Body of pancreas (tissue), 4 donors: ENCODE measurements at regions not wholly inside any gene's neighbourhood (a gene's known extent, or its start where the extent isn't known, plus 50 kb on each side); places are given as distances from the start of the nearest gene placed in this dataset.

Source experiments
- ATAC-seq: fragments of 150-250 bp; one replicate; pipeline ENCODE4 v1.9.1; 2016
- DNase-seq, 4 donors: peaks; one replicate each; pipeline ENCODE4 v3.0.0-alpha.2; 2019
- H3K27ac ChIP-seq, 4 donors: fragments of 200-600 bp; sonication (generic); 1 replicate in 3 of 4; 2 replicates in 1 of 4; pipeline versions ENCODE4 v1.5.1 to v1.6.1; 2016 to 2019; ENCODE audit warnings: mild to moderate bottlenecking in 1 of 4, mixed read lengths in 1 of 4, moderate library complexity in 1 of 4
- H3K27me3 ChIP-seq, 2 donors: fragments of 200-600 bp; sonication (generic); one replicate each; pipeline ENCODE4 v1.6.0; 2016; ENCODE audit warnings: mild to moderate bottlenecking in 1 of 2
- H3K36me3 ChIP-seq, 2 donors: fragments of 200-600 bp; sonication (generic); replicated peaks in 1 of 2; 2 replicates each; pipeline ENCODE4 v1.5.1; 2016; ENCODE audit warnings: low read depth in 2 of 2; ENCODE audit not compliant: insufficient read depth in 1 of 2
- H3K4me1 ChIP-seq: fragments of 200-600 bp; sonication (generic); one replicate; pipeline ENCODE4 v1.6.0; 2016
- H3K4me3 ChIP-seq, 2 donors: fragments of 200-600 bp; sonication (generic); 1 replicate in 1 of 2; 2 replicates in 1 of 2; pipeline ENCODE4 v1.5.1; 2016 to 2019
- H3K9me3 ChIP-seq, 3 donors: fragments of 200-600 bp; sonication (generic); 1 replicate in 2 of 3; 2 replicates in 1 of 3; pipeline ENCODE4 v1.5.1; 2016
- POLR2A ChIP-seq, 3 donors: fragments of 450-650 bp; IDR thresholded peaks; one replicate each; pipeline ENCODE4 v1.6.1; 2016; ENCODE audit warnings: antibody characterized with exemption in 3 of 3, mild to moderate bottlenecking in 2 of 3
- WGBS, 2 donors: methylation state at CpG; one replicate each; pipeline ENCODE4 v1.1.5; 2017; 5-methylcytosine and 5-hydroxymethylcytosine counted together
- intact Hi-C: fragments of 100-400 bp; cut with DNase I; formaldehyde crosslinking; loops from one replicate; pipeline ENCODE4 v1.15.1; 2023
- TF ChIP-seq, protein P1 (sequence below), 7 experiments: fragments of 450-650 bp in 4 of 7; fragments of 200-600 bp in 3 of 7; sonication (generic) in 3 of 7; IDR thresholded peaks; one replicate each; pipeline ENCODE4 v1.5.1; 2016 to 2019; ENCODE audit warnings: antibody characterized with exemption in 7 of 7

DNA sequence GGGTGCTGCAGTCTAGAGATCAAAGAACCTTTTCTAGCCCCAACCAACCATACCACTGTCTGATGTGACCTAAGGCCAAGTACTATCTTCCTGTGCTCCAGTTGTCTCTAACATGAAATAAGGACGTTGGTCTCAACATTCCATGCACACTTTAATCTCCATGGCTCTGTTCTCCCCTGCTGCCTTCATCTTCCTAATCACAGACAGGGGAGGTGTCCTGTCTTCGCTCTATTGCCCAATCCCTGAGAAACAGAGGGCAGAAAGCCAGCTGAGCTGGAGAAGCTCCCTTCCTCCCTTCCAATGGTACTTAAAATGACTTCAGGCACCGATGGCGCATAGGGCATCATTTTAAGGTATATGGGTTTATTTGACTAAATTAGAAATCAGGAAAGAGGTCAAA lies 148.9 kb upstream of the GNAO1 start:
- no peak overlapping the region for H3K4me3 ChIP-seq
- no peaks in the 10 kb centered on the region for H3K4me1 ChIP-seq
- WGBS, 2 donors: 74 to 89% methylated on average over 4 of the region's 4 CpGs
- ATAC-seq: no peak
- no peaks in the 10 kb centered on the region for H3K27me3 ChIP-seq
- intact Hi-C loops: no loop called here
- TF ChIP-seq, protein P1, sequence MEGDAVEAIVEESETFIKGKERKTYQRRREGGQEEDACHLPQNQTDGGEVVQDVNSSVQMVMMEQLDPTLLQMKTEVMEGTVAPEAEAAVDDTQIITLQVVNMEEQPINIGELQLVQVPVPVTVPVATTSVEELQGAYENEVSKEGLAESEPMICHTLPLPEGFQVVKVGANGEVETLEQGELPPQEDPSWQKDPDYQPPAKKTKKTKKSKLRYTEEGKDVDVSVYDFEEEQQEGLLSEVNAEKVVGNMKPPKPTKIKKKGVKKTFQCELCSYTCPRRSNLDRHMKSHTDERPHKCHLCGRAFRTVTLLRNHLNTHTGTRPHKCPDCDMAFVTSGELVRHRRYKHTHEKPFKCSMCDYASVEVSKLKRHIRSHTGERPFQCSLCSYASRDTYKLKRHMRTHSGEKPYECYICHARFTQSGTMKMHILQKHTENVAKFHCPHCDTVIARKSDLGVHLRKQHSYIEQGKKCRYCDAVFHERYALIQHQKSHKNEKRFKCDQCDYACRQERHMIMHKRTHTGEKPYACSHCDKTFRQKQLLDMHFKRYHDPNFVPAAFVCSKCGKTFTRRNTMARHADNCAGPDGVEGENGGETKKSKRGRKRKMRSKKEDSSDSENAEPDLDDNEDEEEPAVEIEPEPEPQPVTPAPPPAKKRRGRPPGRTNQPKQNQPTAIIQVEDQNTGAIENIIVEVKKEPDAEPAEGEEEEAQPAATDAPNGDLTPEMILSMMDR (IDR thresholded peaks at IDR 0.05): no peak
- TF ChIP-seq POLR2A (IDR thresholded peaks at IDR 0.05): no peak
- H3K9me3 ChIP-seq: no peaks in the 10 kb centered on the region
- no peaks in the 10 kb centered on the region for H3K36me3 ChIP-seq
- DNase-seq: no peak
- H3K27ac ChIP-seq: no peak overlapping the region

DNA sequence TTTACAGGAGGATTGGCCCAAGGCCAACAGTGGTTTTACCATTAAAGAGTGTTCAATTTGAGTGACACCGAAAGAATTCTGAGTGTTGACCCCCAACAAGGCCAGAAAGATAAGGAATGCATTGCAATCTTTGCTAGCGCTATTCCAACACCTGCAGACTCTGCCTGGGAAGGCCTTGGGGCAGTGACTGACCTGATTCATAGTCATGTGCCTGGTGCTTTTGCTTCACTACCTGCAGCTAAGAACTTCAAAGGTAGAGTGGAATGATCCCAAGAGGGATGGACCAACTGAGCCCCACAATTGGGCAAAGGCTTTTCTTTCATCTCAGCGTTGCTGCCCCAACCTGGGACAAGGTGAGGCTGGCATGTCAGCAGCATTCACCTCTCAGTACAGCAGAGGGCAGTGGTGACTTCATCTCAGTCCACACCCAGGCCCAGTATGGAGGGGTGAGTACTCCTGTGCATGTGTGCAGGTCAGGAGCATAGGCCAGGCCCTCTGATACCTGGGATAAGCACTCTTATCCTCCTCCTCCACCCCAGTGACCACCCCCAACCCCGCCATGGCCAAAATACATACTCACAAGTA lies 149.6 kb upstream of the GNAO1 start:
- ATAC-seq (peak; percentile 56), DNase-seq (peak in 3 of 4 donors; percentile 32 to 39 (median 32))
- no peaks in the 10 kb centered on the region for H3K4me1 ChIP-seq
- H3K9me3 ChIP-seq: no peaks in the 10 kb centered on the region
- TF ChIP-seq, protein P1 (IDR thresholded peaks at IDR 0.05): peak in 5 of 7 experiments; percentile 14 to 43 (median 26)
- no peak for TF ChIP-seq POLR2A (IDR thresholded peaks at IDR 0.05)
- no peak overlapping the region for H3K27ac ChIP-seq
- H3K4me3 ChIP-seq: no peak overlapping the region
- no peaks in the 10 kb centered on the region for H3K27me3 ChIP-seq
- no peaks in the 10 kb centered on the region for H3K36me3 ChIP-seq
- WGBS, 2 donors: 36 to 51% methylated on average over 3 to 4 of the region's 4 CpGs
- intact Hi-C loops: no loop called here

- H3K4me3 ChIP-seq: no peak overlapping the region
- no peak overlapping the region for H3K27ac ChIP-seq
- H3K9me3 ChIP-seq: no peaks in the 10 kb centered on the region
- intact Hi-C loops: no loop called here
- no peaks in the 10 kb centered on the region for H3K36me3 ChIP-seq
- DNase-seq: no peak
- no peak for TF ChIP-seq POLR2A (IDR thresholded peaks at IDR 0.05)
- TF ChIP-seq, protein P1 (IDR thresholded peaks at IDR 0.05): no peak
- H3K4me1 ChIP-seq: no peaks in the 10 kb centered on the region
- ATAC-seq: no peak
- WGBS, 2 donors: 53 to 56% methylated on average over 3 of the region's 3 CpGs
- no peaks in the 10 kb centered on the region for H3K27me3 ChIP-seq
Observed at GRCh38 chr16:56038564-56039098, 152.7 kb upstream of the GNAO1 start.

DNA sequence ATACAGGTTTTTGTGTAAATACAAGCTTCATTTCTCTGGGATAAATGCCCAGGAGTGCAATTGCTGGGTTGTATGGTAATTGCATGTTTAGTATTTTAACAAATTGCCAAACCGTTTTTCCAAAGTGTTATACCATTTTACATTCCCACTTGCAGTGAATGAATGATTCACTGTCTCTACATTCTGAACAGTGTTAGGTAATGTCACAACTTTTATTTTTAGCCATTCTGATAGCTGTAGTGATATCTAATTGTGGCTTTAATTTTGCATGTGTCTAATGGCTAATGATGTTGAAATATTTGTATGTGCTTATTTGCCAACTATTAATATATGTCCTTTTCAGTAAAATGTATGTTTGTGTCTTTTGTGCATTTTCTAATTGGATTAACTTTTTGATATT lies 156.9 kb upstream of the CES5A start:
- Histone ChIP-seq H3K27ac (no peak overlapping the region), H3K9me3 (no peaks in the 10 kb centered on the region), H3K4me1 (no peaks in the 10 kb centered on the region), H3K27me3 (no peaks in the 10 kb centered on the region), H3K36me3 (no peaks in the 10 kb centered on the region), H3K4me3 (no peak overlapping the region)
- ATAC-seq (no peak), DNase-seq (no peak)
- TF ChIP-seq, protein P1 (IDR thresholded peaks at IDR 0.05): no peak
- no peak for TF ChIP-seq POLR2A (IDR thresholded peaks at IDR 0.05)
- intact Hi-C loops: no loop called here
- 47% methylated on average over 1 of the region's 1 CpG for WGBS, 2 donors

DNA sequence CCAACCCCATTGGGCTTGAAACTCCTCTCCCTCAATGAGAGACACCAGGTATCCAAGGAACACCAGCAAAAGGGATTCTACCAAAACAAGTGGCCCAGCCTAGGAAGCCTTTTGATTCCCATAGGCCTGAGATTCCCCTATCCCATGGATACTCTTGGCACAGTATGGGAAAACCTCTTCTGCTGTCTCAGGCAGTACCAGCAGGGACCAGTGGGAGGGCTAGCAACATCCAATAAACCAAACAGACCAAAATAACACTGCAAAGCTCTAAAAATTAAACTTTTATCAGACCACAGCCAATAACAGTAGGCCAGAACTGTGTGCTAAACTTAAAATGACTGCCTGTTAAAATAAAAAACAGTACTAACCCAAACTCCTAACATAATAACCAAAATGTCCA lies 153.9 kb upstream of the CES5A start:
- Histone ChIP-seq H3K9me3 (no peaks in the 10 kb centered on the region), H3K27me3 (no peaks in the 10 kb centered on the region), H3K4me1 (no peaks in the 10 kb centered on the region), H3K4me3 (no peak overlapping the region), H3K36me3 (no peaks in the 10 kb centered on the region), H3K27ac (no peak overlapping the region)
- intact Hi-C loops: no loop called here
- DNase-seq (no peak), ATAC-seq (no peak)
- TF ChIP-seq POLR2A (IDR thresholded peaks at IDR 0.05): no peak
- TF ChIP-seq, protein P1 (IDR thresholded peaks at IDR 0.05): no peak
